H1 (cell line): ENCODE measurements at regions not wholly inside any gene's neighbourhood (a gene's known extent, or its start where the extent isn't known, plus 50 kb on each side); places are given as distances from the start of the nearest gene placed in this dataset.

ENCODE experiments used
- SUZ12 ChIP-seq: fragments of 200-600 bp; sonication (generic); IDR thresholded peaks from 2 replicates; pipeline ENCODE4 v1.6.1; 2012; ENCODE audit warnings: mild to moderate bottlenecking, inconsistent platforms, low read length, moderate library complexity, mixed read lengths
- TEAD4 ChIP-seq: IDR thresholded peaks from 2 replicates; pipeline ENCODE4 v1.6.1; 2012; ENCODE audit warnings: low read depth, low read length, inconsistent platforms, mixed read lengths
- YY1 ChIP-seq: IDR thresholded peaks from 2 replicates; pipeline ENCODE4 v1.6.1; 2011; ENCODE audit warnings: low read depth, mild to moderate bottlenecking, low read length
- TF ChIP-seq, protein P1 (sequence below), 3 experiments: IDR thresholded peaks; 1 replicate in 2 of 3; 2 replicates in 1 of 3; pipeline versions ENCODE4 v1.5.1 to v1.6.1; 2011; ENCODE audit warnings: low read length in 3 of 3, mild to moderate bottlenecking in 3 of 3, inconsistent platforms in 2 of 3, low read depth in 1 of 3, moderate library complexity in 1 of 3; ENCODE audit not compliant: insufficient read depth in 1 of 3; ENCODE audit errors: control extremely low read depth in 1 of 3

DNA sequence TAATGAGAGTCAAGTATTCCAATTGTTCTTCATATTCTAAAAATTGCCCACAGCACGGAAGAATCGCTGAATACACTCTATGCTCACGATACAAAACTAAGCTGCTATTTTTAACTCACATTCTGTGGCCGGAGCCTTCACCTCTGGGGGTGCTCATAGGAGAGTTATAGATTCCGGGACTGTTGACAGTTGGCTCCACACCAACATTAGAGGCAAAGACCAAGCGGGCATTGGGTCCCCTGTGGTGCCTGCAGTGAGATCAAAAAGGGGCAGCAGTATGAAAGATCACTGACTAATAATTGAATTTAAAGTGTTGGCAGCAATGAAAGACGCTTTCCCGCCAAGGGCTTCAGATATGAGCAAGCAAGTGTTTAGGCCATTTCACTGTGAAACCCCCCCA lies 146.0 kb downstream of the TMEM144 start:
- TF ChIP-seq TEAD4 (no peak), YY1 (no peak), SUZ12 (no peak)
- TF ChIP-seq, protein P1, sequence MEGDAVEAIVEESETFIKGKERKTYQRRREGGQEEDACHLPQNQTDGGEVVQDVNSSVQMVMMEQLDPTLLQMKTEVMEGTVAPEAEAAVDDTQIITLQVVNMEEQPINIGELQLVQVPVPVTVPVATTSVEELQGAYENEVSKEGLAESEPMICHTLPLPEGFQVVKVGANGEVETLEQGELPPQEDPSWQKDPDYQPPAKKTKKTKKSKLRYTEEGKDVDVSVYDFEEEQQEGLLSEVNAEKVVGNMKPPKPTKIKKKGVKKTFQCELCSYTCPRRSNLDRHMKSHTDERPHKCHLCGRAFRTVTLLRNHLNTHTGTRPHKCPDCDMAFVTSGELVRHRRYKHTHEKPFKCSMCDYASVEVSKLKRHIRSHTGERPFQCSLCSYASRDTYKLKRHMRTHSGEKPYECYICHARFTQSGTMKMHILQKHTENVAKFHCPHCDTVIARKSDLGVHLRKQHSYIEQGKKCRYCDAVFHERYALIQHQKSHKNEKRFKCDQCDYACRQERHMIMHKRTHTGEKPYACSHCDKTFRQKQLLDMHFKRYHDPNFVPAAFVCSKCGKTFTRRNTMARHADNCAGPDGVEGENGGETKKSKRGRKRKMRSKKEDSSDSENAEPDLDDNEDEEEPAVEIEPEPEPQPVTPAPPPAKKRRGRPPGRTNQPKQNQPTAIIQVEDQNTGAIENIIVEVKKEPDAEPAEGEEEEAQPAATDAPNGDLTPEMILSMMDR (IDR thresholded peaks at IDR 0.05; ENCODE audit: control extremely low read depth in 1 of 3, insufficient read depth in 1 of 3, low read depth in 1 of 3, low read length in 3 of 3), result no peak
